Nephron (organoid): ENCODE measurements at regions not wholly inside any gene's neighbourhood (a gene's known extent, or its start where the extent isn't known, plus 50 kb on each side); places are given as distances from the start of the nearest gene placed in this dataset.

Source experiments
- H3K27ac Mint-ChIP-seq, 3 experiments: 2 replicates each; pipeline ENCODE4 v1.8.0; 2020; ENCODE audit warnings: mixed read lengths in 3 of 3, mild to moderate bottlenecking in 2 of 3, moderate library complexity in 1 of 3
- H3K27me3 Mint-ChIP-seq: 2 replicates; pipeline ENCODE4 v1.8.0; 2021; ENCODE audit warnings: low read depth, mild to moderate bottlenecking, moderate library complexity, mixed read lengths
- H3K36me3 Mint-ChIP-seq: 2 replicates; pipeline ENCODE4 v1.8.0; 2020; ENCODE audit warnings: low read depth, mixed read lengths
- H3K4me1 Mint-ChIP-seq: 2 replicates; pipeline ENCODE4 v1.8.0; 2020; ENCODE audit warnings: mixed read lengths
- H3K4me3 Mint-ChIP-seq, 3 experiments: 2 replicates each; pipeline ENCODE4 v1.8.0; 2020; ENCODE audit warnings: mild to moderate bottlenecking in 3 of 3, mixed read lengths in 3 of 3, moderate library complexity in 2 of 3
- H3K9me3 Mint-ChIP-seq: 2 replicates; pipeline ENCODE4 v1.8.0; 2020; ENCODE audit warnings: mixed read lengths
- CTCF ChIP-seq, 3 experiments: fragments of 200-600 bp; sonication (generic); IDR thresholded peaks; one replicate each; pipeline ENCODE4 v1.5.0; 2021; ENCODE audit warnings: antibody characterized with exemption in 3 of 3; ENCODE audit not compliant: unreplicated experiment in 3 of 3

GRCh38 chr12:13487326-13487725, 290.8 kb downstream of the EMP1 start:
- Mint-ChIP-seq H3K9me3 (no peaks in the 10 kb centered on the region), H3K27ac (no peak overlapping the region), H3K27me3 (no peaks in the 10 kb centered on the region), H3K4me3 (no peak overlapping the region), H3K36me3 (no peaks in the 10 kb centered on the region), H3K4me1 (no peaks in the 10 kb centered on the region)
- TF ChIP-seq CTCF (IDR thresholded peaks at IDR 0.05; ENCODE audit: unreplicated experiment in 3 of 3), result no peak

GRCh38 chr12:13486794-13487193, 290.3 kb downstream of the EMP1 start:
- TF ChIP-seq CTCF (IDR thresholded peaks at IDR 0.05; ENCODE audit: unreplicated experiment in 3 of 3), result no peak
- Mint-ChIP-seq H3K27me3 (no peaks in the 10 kb centered on the region), H3K9me3 (no peaks in the 10 kb centered on the region), H3K27ac (no peak overlapping the region), H3K4me1 (no peaks in the 10 kb centered on the region), H3K36me3 (no peaks in the 10 kb centered on the region), H3K4me3 (no peak overlapping the region)

DNA sequence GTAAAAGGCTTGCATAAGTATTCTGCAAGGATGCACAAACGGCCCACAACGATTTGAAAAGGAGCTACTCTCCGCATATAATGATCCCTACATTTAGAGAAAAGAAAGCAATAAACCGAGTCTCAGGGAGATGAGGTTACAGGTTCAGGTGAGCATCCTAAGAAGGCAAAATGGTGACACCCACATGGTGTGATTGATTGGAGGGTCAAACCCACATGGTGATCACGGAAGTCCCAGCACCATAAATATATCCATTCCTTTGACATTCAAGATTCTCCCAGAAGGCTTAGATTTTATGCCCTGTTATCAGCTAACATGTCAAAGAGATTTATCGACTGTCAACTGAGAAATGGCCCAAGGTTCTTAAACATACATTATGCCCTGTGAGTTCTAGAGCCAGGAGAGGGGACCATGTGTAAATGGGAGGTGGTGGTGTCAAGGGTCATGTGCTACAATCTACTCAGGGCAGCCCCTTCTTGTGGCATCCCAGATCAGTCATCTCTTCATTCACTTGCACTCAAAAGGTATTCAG, 282.2 kb downstream of the EMP1 start:
- no peaks in the 10 kb centered on the region for H3K4me1 Mint-ChIP-seq
- TF ChIP-seq CTCF (IDR thresholded peaks at IDR 0.05; ENCODE audit: unreplicated experiment in 3 of 3), result no peak
- no peak overlapping the region for H3K27ac Mint-ChIP-seq
- H3K36me3 Mint-ChIP-seq, result no peaks in the 10 kb centered on the region
- H3K27me3 Mint-ChIP-seq, result peaks cover 13% of the 10 kb centered on the region
- no peaks in the 10 kb centered on the region for H3K9me3 Mint-ChIP-seq
- H3K4me3 Mint-ChIP-seq, result no peak overlapping the region

GRCh38 chr12:13474381-13474780, 277.9 kb downstream of the EMP1 start:
- Mint-ChIP-seq H3K4me3 (no peak overlapping the region), H3K27ac (no peak overlapping the region), H3K9me3 (no peaks in the 10 kb centered on the region), H3K27me3 (no peaks in the 10 kb centered on the region), H3K4me1 (no peaks in the 10 kb centered on the region), H3K36me3 (no peaks in the 10 kb centered on the region)
- no peak for TF ChIP-seq CTCF (IDR thresholded peaks at IDR 0.05; ENCODE audit: unreplicated experiment in 3 of 3)

DNA sequence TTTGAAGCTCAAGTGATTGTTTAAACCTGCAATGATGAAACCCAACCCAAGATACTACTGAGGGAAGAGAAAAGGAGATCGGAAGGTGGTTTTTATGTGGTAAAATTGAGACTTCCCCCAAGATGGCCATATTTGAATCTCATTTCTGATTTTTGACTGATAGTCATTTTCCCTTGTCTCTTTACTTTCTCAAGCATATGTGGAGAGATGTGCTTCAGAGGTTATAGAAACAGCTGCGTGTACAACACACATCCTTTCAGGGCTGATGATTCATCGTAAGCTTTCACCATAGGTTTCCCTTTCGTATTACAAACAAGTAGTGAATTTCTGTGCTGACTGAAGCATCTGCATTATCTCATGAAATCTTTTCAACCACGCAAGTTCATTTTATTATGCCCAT, 276.2 kb downstream of the EMP1 start:
- peaks cover 4% of the 10 kb centered on the region for H3K27me3 Mint-ChIP-seq
- TF ChIP-seq CTCF (IDR thresholded peaks at IDR 0.05; ENCODE audit: unreplicated experiment in 3 of 3), result no peak
- no peaks in the 10 kb centered on the region for H3K36me3 Mint-ChIP-seq
- H3K27ac Mint-ChIP-seq, result no peak overlapping the region
- no peaks in the 10 kb centered on the region for H3K4me1 Mint-ChIP-seq
- no peak overlapping the region for H3K4me3 Mint-ChIP-seq
- no peaks in the 10 kb centered on the region for H3K9me3 Mint-ChIP-seq

- no peak overlapping the region for H3K4me3 Mint-ChIP-seq
- H3K4me1 Mint-ChIP-seq, result no peaks in the 10 kb centered on the region
- H3K36me3 Mint-ChIP-seq, result no peaks in the 10 kb centered on the region
- no peaks in the 10 kb centered on the region for H3K9me3 Mint-ChIP-seq
- peaks cover 4% of the 10 kb centered on the region for H3K27me3 Mint-ChIP-seq
- H3K27ac Mint-ChIP-seq, result no peak overlapping the region
- TF ChIP-seq CTCF (IDR thresholded peaks at IDR 0.05; ENCODE audit: unreplicated experiment in 3 of 3), result no peak
Measured at GRCh38 chr12:13471471-13471870, 274.9 kb downstream of the EMP1 start.
